GM21526 (cell line): ENCODE measurements at regions not wholly inside any gene's neighbourhood (a gene's known extent, or its start where the extent isn't known, plus 50 kb on each side); places are given as distances from the start of the nearest gene placed in this dataset.

Experiments used
- ATAC-seq: cut with Tn5 transposase; IDR thresholded peaks from one replicate; pipeline ENCODE4 v1.9.1; 2021; ENCODE audit warnings: moderate library complexity; ENCODE audit not compliant: unreplicated experiment, low FRiP score

DNA sequence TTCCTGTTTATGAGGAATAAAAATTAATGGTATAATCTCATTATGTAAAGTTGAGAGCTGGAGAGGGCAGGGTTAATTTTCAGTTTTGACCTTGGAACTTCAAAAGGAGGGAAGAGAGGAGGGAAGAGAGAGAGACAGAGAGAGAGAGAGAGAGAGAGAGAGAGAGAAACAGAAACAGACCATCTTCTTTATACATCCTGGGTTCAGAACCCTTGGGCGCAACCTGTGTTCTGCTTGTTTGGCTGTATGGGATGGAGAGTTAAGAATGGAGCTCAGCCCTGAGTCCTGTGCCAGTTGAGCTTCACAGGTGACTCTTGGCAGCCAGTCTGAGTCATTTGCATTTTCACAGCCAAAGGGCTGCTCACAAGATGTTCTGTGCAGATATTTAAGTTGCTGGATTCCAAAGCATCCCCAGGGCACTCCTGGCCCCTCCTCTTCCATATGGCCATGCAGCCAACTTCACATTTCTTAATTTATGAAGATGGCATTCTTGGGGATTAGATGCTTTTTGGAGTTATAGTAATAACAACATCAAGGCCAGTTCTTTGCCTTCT, 143.5 kb downstream of the CARTPT start:
- ATAC-seq = no peak

DNA sequence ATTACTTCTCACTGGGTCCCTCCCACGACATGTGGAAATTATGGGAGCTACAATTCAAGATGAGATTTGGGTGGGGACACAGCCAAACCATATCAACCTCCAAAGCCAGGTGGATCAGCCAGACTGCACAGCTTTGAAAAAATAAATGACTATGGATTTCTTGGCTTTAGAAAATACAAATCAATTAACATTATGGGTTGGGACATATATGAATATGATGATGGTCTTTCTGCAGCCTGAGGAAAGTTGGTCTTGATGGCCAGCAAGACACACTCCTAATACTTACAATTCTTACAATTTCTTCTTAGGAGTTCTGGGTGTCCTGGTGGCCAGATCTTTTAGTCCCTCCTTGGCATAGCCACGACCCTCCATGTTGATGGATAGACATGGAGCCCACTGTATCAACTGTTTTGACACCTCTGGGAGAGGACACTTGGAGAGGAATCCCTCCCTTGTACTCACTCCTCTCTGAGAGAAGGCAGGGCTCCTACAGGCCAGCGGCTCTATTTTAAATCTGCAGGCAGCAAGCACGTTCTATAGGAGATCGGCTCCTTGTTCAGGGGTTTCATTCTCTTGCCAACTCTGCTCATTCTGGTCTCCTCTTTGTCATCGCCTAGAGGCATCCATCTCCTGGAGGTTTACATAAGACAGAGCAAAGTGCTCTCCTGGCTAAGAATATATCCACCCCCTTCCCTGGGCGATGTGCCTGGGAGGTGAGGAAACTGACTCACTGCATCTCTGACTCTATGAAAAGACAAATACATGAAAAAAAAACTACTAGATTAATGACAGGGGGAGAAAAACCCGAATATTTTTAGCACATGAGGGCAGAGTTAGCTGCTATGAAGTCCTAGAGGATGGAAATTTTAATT, 145.9 kb downstream of the CARTPT start:
- no peak for ATAC-seq

DNA sequence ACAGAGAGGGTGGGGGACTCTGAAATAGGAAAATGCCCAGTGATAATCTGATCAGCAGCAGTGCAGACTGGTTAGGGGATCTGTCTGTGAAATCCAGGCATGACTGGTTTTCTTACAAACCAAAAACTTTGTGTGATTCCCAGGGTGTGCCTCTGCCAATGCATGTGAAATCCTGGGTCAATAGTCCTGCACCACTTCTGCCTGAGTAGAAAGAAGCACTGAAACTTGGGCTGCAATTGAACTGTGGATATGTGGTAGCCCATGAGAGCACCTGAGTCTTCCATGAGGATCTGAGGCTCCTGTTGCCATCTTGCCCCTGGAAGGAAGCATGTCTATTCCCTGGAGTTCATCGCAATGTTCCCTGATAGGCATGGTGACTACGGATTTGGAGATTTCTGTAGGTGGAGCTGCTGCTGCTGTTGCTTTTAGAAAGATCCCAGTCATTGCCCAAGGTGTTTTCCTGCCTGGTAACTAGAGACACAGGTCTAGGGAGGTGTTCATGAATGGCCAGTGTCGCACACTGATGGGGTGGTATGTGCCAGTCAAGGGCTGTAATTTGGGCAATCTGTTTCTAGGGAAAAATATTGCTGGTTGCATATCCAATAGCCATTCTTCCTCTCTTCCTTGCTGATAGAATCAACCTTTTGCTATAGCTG, 146.7 kb downstream of the CARTPT start:
- no peak for ATAC-seq

DNA sequence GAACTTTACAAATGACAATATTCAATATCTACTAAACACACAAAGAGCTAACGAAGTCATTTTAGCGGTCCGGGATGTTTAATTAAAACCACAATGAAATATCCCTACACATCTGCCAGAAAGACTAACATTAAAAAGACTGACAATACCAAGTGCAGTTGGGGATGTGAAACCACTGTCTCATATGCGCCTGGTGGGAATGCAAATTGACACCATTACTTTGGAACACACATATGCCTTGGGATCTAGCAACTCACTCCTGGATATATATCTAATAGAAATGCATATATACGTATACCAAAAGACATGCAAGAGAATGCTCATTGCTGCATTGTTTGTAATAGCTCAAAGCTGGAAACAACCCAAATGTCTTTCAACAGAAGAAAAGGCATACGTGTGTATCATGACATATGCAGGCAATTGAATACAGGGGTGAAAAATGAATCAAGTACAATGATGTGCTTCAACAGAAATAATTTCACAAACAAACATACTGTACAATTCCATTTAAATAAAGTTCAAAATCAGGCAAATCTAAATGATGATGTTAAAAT, 153.3 kb downstream of the CARTPT start:
- ATAC-seq = no peak

DNA sequence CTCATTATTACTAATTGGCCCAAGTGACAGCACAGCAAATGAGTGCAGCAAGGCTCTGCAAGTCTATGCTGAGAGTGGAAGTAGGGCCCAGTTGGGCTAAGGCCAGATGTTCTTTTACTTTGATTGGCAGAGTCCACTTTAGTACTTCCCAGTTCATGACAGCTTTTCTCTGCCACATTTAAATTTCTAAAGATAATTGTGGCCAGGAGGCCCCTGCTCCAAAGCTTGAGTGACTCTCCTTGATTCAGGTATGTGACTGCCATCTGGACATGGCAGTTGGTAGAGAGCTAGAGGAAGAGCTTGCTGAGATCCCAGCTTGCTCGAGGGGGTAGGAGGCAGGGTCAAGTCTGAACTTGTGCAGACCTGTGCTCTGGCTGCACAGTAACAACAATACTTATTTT, 154.1 kb downstream of the CARTPT start:
- no peak for ATAC-seq

DNA sequence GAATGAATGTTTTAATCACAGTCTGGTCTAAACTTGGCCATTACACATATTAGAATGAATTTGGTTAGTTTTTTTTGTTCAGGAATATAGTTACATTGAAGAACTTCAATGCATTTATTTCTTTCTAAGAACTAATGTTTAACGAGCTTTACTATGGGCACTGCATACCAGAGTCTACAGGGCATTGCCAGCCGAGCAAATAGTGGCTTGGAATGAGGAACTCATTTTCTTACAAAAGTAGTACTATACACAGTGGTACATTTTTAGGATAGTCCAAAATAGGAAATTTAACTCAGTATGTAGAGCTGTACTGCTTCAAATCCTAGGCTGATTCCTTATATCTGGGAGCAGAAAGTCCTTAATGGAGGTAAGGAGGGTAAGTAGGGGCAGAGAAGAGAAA, 155.4 kb downstream of the CARTPT start:
- no peak for ATAC-seq

DNA sequence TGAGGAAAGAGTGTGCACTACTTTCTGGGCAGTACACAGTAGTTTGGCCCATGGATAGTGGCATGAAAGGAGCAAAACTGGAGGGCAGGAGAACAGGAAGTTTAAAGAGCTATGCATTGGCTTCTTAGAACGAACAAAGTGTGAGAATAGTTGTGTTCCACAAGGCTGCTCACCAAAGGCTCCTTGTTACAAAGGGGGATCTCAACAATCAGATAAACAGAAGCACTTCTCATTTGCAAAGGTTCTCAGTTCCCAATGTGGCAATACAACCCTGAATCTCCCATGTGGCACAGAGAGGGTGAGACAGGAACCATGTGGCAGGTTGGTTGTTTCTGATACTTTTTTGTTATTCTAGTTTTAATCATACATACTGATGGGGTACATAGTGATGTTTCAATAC, 158.4 kb downstream of the CARTPT start:
- ATAC-seq = no peak

DNA sequence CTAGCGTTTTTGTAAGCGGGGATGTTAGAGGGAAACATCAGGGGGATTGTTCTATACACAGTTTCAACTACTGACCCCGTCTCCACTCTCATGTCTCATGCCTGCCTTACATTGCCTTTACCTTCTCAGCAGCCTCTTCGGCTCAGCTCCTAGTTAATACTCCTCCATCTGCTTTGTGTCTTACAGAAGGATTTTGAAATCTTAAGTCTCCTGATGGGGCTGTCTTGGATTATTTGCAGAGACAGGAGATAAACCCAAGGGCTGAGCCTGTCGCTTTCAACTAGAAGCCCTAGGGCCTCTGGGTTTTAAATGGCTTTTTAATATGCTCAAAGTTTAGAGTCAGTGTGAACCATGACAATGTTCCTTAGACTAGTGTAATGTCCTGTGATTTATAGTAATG, 161.5 kb downstream of the CARTPT start:
- ATAC-seq = no peak

DNA sequence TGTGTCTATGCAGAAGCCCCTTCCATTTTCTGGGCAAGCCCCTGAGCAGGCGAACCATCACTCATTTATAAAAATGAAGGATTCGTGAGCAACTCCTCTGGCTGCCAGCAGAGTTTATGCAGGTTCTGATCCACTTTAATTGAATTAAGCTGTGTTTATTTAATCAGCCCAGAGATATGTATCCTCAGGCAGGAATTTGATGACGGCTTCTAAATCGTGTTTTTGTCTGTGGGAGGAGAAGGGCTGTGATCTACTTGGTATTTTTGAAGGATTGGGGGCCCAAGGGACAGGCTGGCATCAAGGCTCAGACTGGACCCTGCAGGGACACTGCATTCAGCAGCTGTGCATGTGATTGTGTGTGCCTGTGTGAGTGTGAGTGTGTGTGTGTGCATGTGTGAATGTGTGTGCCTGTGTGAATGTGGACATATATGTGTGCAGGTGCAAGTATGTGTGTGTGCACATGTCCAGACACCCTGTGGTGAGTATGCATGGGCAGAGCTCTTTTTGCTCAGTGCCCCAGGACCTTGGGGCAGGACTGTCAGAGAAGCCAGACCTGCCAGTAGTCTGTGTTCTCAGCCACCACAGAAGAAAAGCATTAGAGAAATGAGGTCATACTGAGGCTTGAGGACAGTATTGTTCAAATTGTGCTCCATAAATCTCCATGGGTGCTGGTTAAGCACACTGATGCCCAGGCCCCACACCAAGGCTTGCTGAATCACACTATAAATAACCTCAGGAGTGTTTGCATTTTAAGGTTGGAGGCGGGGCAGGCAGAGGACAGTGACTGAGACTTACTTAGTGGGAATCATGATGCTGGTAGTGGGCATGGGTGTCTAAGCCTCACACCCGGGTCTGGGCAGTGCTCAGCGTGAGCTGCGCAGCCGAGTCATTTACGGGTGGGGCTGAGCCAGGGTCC, 164.0 kb downstream of the CARTPT start:
- ATAC-seq = no peak

DNA sequence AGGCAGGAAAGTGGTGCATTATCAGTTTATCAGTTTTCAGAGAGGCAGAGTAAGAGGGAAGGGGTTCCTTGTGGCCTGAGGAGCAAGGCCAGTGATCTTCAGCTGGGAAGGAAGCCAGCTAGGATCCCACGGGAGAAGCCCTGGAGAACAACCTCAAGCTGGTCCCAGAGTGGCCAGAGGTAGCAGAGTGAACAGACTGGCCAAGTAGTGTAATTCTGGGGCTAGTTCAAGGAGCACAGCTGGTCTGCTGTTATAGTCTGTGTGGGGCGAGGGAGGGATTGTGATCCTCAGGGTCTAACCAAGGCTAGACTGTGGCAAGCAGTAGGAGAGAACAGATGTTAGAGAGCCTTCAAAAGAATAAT, 164.6 kb downstream of the CARTPT start:
- ATAC-seq = no peak

DNA sequence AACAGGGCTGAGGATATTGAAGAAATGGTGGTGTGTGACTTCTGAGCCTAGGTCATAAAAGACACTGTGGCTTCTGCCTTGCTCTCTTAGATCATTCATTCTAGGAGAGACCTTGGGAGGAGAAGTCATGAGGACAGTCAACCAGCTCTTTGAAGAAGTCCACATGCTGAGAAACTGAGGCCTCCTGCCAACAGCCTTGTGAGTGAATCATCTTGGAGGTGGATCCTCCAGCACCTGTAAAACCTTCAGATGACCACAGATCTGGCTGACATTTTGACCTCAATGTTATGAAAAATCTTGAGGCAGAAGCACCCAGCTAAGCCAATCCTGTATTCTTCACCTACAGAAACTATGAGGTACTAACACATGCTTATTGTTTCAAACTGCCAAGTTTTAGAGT, 165.9 kb downstream of the CARTPT start:
- no peak for ATAC-seq

DNA sequence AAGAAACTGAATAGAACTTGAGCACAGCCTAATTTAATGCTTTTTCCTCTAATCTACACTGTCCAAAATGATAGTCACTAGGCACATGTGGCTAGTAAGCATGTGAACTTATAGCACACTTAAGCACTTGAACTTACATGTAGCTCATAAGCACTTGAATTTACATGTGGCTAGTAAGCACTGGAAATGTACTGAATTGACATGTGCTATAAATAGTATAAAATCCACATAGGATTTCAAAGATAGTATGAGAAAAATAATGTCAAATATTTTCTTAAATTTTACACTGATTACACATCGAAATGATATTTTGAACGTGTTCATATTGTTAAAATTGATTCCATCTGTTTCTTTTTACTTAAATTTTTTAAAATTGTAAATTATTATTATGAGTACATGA, 167.3 kb downstream of the CARTPT start:
- no peak for ATAC-seq

DNA sequence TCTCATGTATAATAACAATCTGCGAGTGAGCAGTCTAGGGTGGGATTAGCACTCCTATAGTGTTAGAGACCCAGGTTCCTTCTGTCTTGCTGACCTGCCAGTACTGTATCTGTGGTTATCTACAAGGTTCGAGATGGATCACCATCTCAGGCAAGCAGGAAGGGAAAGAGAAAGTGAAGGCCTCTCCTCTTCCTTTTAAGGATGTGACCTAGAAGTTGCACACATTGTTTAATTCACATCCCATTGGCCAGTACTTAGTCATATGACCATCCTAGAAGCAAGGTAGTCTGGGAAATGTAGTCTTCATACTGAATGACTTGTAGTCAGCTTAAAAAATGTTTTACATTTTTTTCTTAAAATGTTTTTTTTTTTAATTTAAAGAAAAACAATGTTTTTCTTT, 168.6 kb downstream of the CARTPT start:
- ATAC-seq = peak; percentile 95

DNA sequence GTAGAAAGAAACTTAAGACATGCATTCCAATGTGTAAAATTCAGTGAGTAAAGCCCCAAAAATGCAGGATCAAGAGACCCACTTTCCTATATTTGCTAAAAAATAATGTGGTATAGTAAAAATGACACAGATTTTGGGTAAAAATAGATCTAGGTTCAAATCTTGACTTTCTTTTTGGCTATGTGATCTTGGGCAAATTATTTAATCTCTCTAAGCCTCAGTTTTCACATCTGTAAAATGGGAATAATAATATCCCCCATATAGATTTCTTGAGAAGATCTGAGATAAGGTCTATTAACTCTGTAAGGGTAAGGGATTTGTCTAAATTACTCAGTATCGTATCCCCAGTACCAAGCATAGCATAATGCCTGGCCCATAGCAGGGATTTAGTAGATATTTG, 172.3 kb downstream of the CARTPT start:
- ATAC-seq = no peak

DNA sequence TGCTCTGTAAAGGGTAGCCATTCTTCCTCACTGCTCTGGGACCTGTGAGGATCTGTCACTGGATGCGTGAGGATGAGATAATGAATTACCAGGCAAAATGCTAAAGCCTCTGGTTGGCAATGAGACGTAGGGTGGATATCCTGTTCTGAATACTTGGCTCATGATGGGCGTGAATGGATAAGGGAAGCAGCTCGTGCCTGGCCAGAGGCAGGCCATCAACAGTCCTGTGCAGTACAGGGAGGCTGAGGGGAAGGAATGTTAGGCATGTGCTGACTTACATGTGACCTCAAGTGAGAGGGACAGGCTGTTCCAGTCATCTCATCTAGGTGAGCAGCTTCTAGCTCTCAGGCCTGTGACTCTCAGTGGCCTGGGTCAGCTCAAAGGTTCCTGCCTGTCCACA, 172.8 kb downstream of the CARTPT start:
- no peak for ATAC-seq

DNA sequence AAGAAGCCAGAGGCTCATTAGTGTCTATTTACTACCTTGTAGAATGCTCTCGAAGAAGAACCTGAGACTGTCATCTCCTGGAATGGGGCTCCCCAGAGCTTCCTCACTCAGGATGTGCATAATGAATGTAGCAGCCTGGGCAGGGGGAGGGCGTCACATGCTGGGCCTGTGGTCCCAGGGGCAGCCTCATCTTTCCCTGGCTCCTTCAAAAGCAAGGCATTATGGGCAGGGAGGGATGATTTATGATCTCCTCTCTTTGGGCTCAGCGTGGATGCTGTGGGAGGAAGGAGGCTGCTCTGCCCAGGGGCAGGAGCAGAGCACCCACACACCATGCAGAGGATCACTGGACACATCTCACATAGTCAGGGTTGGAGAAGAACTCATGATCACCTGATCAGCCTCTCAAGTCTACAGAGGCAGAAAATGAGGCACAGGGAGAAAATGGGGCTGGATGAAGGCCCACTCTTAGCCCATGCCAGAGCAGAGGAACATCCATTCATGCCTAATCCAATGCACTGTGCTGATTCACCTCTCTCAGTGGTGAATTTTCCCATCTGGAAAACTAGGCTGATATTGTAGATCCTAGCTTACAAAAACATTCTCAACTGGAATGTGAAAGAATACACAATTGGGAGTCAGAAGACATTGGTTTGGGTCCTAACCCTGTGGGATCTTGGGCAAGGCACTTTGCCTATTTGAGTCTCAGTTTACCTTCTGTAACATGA, 173.7 kb downstream of the CARTPT start:
- ATAC-seq = no peak

DNA sequence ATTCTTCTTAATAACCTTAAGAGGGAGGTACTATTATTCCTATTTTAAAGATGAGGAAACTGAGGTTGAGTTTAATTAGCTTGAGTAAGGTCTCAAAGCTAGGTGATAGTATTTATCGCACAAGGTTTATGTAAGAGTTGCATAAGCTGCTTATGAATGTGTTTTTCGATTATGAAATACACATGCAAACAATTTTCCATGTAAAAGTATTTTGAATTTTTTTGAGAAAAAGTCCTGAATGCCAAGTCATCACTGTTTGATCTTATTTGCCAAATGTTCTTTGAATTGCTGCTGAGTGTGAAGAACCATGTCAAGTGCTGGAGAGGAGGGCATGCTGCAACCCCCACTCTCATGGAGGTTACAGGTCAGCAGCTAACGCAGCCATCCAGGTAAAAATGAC, 174.4 kb downstream of the CARTPT start:
- no peak for ATAC-seq

DNA sequence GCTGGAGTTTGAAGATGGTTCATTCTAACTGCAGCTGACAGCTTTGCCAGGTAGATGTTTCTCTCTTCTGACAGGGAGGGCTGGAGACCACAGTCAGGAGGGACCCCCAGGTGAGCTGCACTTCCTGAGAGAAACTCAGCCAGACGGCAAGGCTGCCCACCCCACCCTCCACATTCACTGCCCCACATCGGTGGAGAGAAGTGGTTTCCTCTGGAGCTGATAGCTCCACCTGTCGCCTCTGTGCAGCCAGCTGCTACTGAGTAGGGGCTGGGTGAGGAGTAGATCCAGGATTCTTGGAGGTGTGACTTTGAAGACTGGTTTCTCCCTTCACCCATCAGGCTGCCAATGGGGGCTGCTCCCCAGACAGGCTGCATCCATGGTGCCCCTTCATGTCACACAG, 175.0 kb downstream of the CARTPT start:
- ATAC-seq = no peak

DNA sequence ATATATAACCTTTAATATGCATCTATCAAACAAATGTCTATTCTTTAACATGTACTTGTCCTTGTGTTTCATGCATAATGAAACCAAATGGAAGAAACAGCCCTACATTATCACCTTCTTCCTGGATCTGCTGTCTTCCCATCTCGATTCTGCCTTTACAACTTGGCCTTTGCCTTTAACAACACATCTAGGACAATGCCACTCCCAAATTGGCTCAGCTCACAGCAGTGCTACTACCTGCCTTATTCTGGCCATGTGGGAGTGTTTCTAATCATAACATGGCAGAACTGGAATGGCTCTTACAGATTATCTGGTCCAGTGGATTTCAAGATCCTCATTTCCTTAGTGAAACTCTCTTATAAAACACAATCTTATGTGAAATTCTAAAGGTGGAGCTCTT, 176.5 kb downstream of the CARTPT start:
- ATAC-seq = no peak

DNA sequence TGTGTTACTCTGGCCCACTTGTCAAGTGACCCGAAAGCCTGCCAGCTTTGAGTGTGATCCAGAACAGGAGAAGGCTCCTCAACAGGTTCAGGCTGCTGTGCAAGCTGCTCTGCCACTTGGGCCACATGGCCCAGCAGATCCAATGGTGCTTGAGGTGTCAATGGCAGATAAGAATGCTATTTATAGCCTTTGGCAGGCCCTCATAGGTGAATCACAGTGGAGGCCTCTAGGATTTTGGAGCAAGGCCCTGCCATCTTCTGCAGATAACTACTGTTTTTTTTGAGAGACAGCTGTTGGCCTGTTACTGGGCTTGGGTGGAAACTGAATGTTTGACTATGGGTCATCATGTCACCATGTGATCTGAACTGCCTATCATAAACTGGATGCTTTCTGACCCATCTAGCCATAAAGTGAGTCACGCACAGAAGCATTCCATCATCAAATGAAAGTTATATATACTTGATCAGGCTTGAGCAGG, 180.8 kb downstream of the CARTPT start:
- ATAC-seq = no peak
